A673 (cell line): ENCODE measurements at regions not wholly inside any gene's neighbourhood (a gene's known extent, or its start where the extent isn't known, plus 50 kb on each side); places are given as distances from the start of the nearest gene placed in this dataset.
"Not testable (repeated sequence)": the region's sequence is repeated elsewhere in the genome, so short reads cannot be mapped to it uniquely, and the experiment has no call there.

Experiments
- BruUV-seq: library from RNA; stranded (reverse); fragments of 400-500 nt; replicated peaks from 2 replicates; lab custom pipeline; 2021; lab: Mats Ljungman, UMichigan
- CTCF ChIA-PET: fragments of 300-600 bp; sonication (Branson Sonifier 250); formaldehyde crosslinking; loops from one replicate; lab custom pipeline; 2022; ENCODE audit warnings: antibody characterized with exemption; lab: Charles Lee
- POLR2A ChIA-PET: fragments of 300-600 bp; sonication (Branson Sonifier 250); formaldehyde crosslinking; loops from one replicate; lab custom pipeline; 2022; ENCODE audit warnings: antibody characterized with exemption; ENCODE audit not compliant: low non-redundant PET; lab: Charles Lee
- DNase-seq: peaks from one replicate; pipeline ENCODE4 v3.0.0-alpha.2; 2015; ENCODE audit warnings: low spot score
- H3K27ac ChIP-seq: fragments of 200-600 bp; sonication (generic); 2 replicates; pipeline ENCODE4 v1.5.1; 2016; ENCODE audit warnings: mixed run types, low read depth, mild to moderate bottlenecking, mixed read lengths, antibody characterized with exemption, low read length; ENCODE audit not compliant: poor library complexity, severe bottlenecking
- H3K27me3 ChIP-seq: fragments of 200-600 bp; sonication (generic); replicated peaks from 2 replicates; pipeline ENCODE4 v1.6.1; 2017; ENCODE audit warnings: mixed run types, low read depth, mild to moderate bottlenecking, mixed read lengths, antibody characterized with exemption, low read length; ENCODE audit not compliant: insufficient read depth, poor library complexity
- H3K36me3 ChIP-seq: fragments of 200-600 bp; sonication (generic); 2 replicates; pipeline ENCODE4 v1.6.1; 2016; ENCODE audit warnings: mixed run types, mild to moderate bottlenecking, mixed read lengths, antibody characterized with exemption, low read length; ENCODE audit not compliant: insufficient read depth, poor library complexity, severe bottlenecking
- H3K4me1 ChIP-seq: fragments of 200-600 bp; sonication (generic); 2 replicates; pipeline ENCODE4 v1.6.1; 2017; ENCODE audit warnings: mixed run types, mild to moderate bottlenecking, mixed read lengths, antibody characterized with exemption, low read length; ENCODE audit not compliant: insufficient read depth, poor library complexity, severe bottlenecking
- H3K4me3 ChIP-seq: fragments of 200-600 bp; sonication (generic); 2 replicates; pipeline ENCODE4 v1.5.1; 2016; ENCODE audit warnings: low read depth, mixed run types, mild to moderate bottlenecking, mixed read lengths, low read length; ENCODE audit not compliant: poor library complexity, severe bottlenecking
- H3K9me3 ChIP-seq: fragments of 200-600 bp; sonication (generic); 2 replicates; pipeline ENCODE4 v1.6.1; 2016; ENCODE audit warnings: mixed run types, low read depth, mild to moderate bottlenecking, mixed read lengths, antibody characterized with exemption, low read length; ENCODE audit not compliant: poor library complexity, severe bottlenecking
- CTCF ChIP-seq: fragments of 300-800, 200-600 bp; sonication (generic); conservative IDR thresholded peaks from 2 replicates; pipeline ENCODE4 v1.5.1; 2017; ENCODE audit warnings: low read depth, mild to moderate bottlenecking, antibody characterized with exemption, low read length, moderate library complexity, mixed read lengths
- EZH2 ChIP-seq: fragments of 200-600 bp; sonication (generic); IDR thresholded peaks from 2 replicates; pipeline ENCODE4 v1.6.1; 2017; ENCODE audit warnings: borderline replicate concordance, low read depth, mild to moderate bottlenecking, mixed read lengths, antibody characterized with exemption, low read length; ENCODE audit not compliant: poor library complexity, severe bottlenecking
- intact Hi-C: fragments of 100-400 bp; cut with micrococcal nuclease; formaldehyde crosslinking; loops from one replicate; pipeline ENCODE4 v1.10.0; 2022; ENCODE audit not compliant: unreplicated experiment

GRCh38 chr10:109237682-109238081, 685.6 kb downstream of the XPNPEP1 start:
- no TSS peak for BruUV-seq
- H3K4me1 ChIP-seq, result peaks cover 6% of the 10 kb centered on the region
- intact Hi-C loops, result no loop called here
- ChIA-PET CTCF (no interaction called here), POLR2A (no interaction called here)
- H3K36me3 ChIP-seq, result no peaks in the 10 kb centered on the region
- H3K27ac ChIP-seq, result no peak overlapping the region
- H3K27me3 ChIP-seq, result no peaks in the 10 kb centered on the region
- no peak for TF ChIP-seq EZH2
- no peak for TF ChIP-seq CTCF
- DNase-seq, result no peak
- no peaks in the 10 kb centered on the region for H3K9me3 ChIP-seq
- no peak overlapping the region for H3K4me3 ChIP-seq

- POLR2A ChIA-PET, result no interaction called here
- Histone ChIP-seq H3K9me3 (no peaks in the 10 kb centered on the region), H3K4me3 (no peak overlapping the region), H3K36me3 (no peaks in the 10 kb centered on the region), H3K27me3 (no peaks in the 10 kb centered on the region), H3K4me1 (peaks cover 12% of the 10 kb centered on the region), H3K27ac (no peak overlapping the region)
- intact Hi-C loops, result no loop called here
- DNase-seq, result no peak
- CTCF ChIA-PET, result no interaction called here
- BruUV-seq, result no TSS peak
- no peak for TF ChIP-seq EZH2
- TF ChIP-seq CTCF, result no peak
Observed at GRCh38 chr10:109237050-109237449, 686.3 kb downstream of the XPNPEP1 start.

GRCh38 chr10:109223533-109223932, 699.8 kb downstream of the XPNPEP1 start:
- H3K36me3 ChIP-seq, H3K4me1 ChIP-seq, intact Hi-C loops, DNase-seq, H3K9me3 ChIP-seq, CTCF ChIA-PET, H3K27ac ChIP-seq, H3K27me3 ChIP-seq, H3K4me3 ChIP-seq, BruUV-seq, POLR2A ChIA-PET: not testable (repeated sequence)

- intact Hi-C loops, result no loop called here
- ChIA-PET CTCF (no interaction called here), POLR2A (interaction anchor here (0.6 kb wide), 1 partner anchor 235 kb away, joined by 3 read pairs; no protein-coding TSS in a partner anchor)
- Histone ChIP-seq H3K4me1 (peaks cover 7% of the 10 kb centered on the region), H3K4me3 (no peak overlapping the region), H3K9me3 (no peaks in the 10 kb centered on the region), H3K27ac (no peak overlapping the region), H3K36me3 (no peaks in the 10 kb centered on the region), H3K27me3 (no peaks in the 10 kb centered on the region)
- no peak for DNase-seq
- TF ChIP-seq CTCF (no peak), EZH2 (no peak)
- no TSS peak for BruUV-seq
Observed at GRCh38 chr10:109219935-109220605, 703.2 kb downstream of the XPNPEP1 start.
